Right cardiac atrium (tissue), 5 donors: ENCODE measurements at regions not wholly inside any gene's neighbourhood (a gene's known extent, or its start where the extent isn't known, plus 50 kb on each side); places are given as distances from the start of the nearest gene placed in this dataset.
A peak's percentile ranks its signal among the peaks of the same experiment; 100 is the strongest.

Experiments used
- ATAC-seq, 2 donors: fragments of 200-7000 bp; cut with Tn5 transposase; one replicate each; pipeline versions ENCODE4 v1.8.0 to v1.9.1; 2020; ENCODE audit warnings: moderate library complexity in 2 of 2, mild to moderate bottlenecking in 1 of 2
- DNase-seq, 3 donors: peaks; one replicate each; pipeline ENCODE4 v3.0.0-alpha.2; 2020
- H3K27ac ChIP-seq: one replicate; pipeline ENCODE4 v1.5.1; 2013; ENCODE audit warnings: mild to moderate bottlenecking, low read length, control low read depth, moderate library complexity
- H3K27me3 ChIP-seq: one replicate; pipeline ENCODE4 v1.6.1; 2013; ENCODE audit not compliant: control insufficient read depth, insufficient read depth
- H3K4me1 ChIP-seq: one replicate; pipeline ENCODE4 v1.6.1; 2013; ENCODE audit warnings: low read length; ENCODE audit not compliant: control insufficient read depth, insufficient read depth
- H3K4me3 ChIP-seq: one replicate; pipeline ENCODE4 v1.5.1; 2013; ENCODE audit warnings: low read length, control low read depth
- H3K9me3 ChIP-seq: one replicate; pipeline ENCODE4 v1.6.1; 2013; ENCODE audit warnings: low read length; ENCODE audit not compliant: control insufficient read depth
- WGBS: extraction: QIAGEN DNeasy Blood & Tissue Kit; methylation state at CpG from one replicate; pipeline ENCODE4 v1.1.7; 2013; 5-methylcytosine and 5-hydroxymethylcytosine counted together
- intact Hi-C, 4 donors: fragments of 100-400 bp; cut with DNase I; formaldehyde crosslinking; loops; one replicate each; pipeline versions ENCODE4 v1.11.0 to v1.14.0; 2022 to 2023
- donor health status: healthy with polysubstance abuse.
- donor health status: DM: no; HTN: yes; CAD: no.
- donor health status: DM: no; HTN: no; CAD: no.
- donor health status: DM: no; HTN: yes; CAD: no; lungs with severe emphysema.
- donor health status: DM: yes; HTN: yes; CAD: no.

DNA sequence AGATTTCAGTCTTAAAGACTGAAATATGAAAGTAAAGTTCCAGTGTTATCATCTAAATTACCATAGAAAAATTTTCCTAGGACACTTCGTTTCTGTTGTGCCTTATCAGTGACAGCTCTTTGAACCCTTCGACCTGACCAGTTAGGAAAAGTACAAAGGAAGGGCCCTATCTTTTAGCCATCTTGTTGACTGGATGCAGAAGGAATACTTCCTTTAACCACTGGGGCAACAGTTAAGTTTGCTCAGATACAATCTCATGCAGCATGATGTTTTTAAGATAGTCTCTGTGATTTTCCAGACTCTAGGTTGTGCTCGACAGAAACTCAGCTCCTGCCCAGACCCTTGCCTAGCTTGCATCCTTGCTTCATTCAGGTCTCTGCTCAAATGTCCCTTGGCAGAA, 210.5 kb upstream of the RPS6KA3 start:
- intact Hi-C loops = no loop called here
- ATAC-seq (no peak), DNase-seq (no peak)
- H3K27ac ChIP-seq = no peak overlapping the region
- H3K9me3 ChIP-seq = no peaks in the 10 kb centered on the region
- 47% methylated on average over 3 of the region's 3 CpGs for WGBS
- no peaks in the 10 kb centered on the region for H3K4me1 ChIP-seq
- H3K4me3 ChIP-seq = no peak overlapping the region
- H3K27me3 ChIP-seq = no peaks in the 10 kb centered on the region

DNA sequence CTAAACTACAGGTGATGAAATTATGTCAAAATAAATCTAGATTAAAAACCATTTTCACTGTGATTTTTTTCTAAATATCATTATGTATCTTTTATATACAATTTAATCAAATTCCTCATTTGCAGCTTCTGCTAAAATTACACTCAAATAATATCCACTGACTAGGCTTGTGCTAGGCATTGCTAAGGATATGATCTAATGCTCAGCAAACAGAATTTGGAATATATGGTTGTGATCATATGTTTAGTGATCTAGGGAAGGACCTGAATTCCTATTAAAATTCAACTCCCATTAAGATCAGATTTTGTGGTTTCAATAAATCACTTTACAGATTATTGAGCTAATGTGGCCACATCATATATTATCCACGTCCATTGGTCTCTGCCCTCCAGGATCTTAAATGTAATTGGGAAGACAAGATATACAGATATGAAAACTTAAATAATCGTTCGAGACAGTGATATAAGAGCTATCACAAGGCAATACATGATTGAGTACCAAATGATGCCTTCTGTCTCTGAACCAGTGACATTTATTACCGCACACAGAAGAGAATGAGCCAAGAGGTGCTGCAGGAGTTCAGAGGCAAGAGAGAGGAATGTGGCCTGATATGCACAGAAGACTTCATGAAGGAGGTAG, 206.0 kb upstream of the RPS6KA3 start:
- ATAC-seq = no peak
- intact Hi-C loops = no loop called here
- Histone ChIP-seq H3K27me3 (no peaks in the 10 kb centered on the region), H3K9me3 (no peaks in the 10 kb centered on the region), H3K27ac (no peak overlapping the region), H3K4me1 (no peaks in the 10 kb centered on the region), H3K4me3 (no peak overlapping the region)
- 90% methylated on average over 4 of the region's 4 CpGs for WGBS
- DNase-seq = no peak

DNA sequence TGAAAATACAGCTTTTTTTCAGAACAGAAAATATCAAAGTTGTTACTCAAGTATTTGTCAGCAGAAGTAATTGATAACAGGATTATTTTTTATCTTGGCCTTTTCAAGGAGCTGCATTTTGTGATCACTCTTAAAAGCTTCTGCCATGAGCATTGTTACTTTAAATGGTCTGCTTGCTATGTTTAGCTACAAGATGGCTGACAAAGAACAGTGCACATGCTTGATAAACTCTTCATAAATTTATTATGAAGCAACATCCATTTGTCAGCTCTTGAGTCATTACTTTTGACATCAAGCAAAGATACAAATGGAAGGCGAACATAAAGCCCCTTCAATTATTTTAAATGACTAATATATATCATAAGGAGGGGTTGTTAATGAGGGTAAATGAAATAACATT, 205.4 kb upstream of the RPS6KA3 start:
- DNase-seq = no peak
- no peaks in the 10 kb centered on the region for H3K4me1 ChIP-seq
- H3K27me3 ChIP-seq = no peaks in the 10 kb centered on the region
- intact Hi-C loops = no loop called here
- WGBS = 73% methylated on average over 1 of the region's 1 CpG
- ATAC-seq = no peak
- no peak overlapping the region for H3K4me3 ChIP-seq
- no peak overlapping the region for H3K27ac ChIP-seq
- no peaks in the 10 kb centered on the region for H3K9me3 ChIP-seq

DNA sequence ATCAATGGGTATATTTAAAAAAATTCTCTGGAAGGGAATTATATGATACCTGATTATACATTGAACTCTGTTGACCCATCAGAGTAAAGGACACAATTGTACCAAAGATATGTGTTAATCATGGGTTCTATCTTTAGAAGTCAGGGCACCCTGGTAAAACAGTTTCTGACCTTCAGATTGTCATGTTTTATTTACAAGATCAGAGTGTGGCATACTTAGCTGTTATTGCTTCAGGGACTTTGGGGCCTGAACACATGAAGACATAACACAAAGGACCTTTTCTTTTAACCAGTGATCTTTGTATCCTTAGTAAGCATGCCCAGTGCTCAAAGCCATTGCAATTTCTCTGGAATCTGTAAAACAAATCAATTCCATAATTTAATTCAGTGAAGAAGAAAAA, 204.8 kb upstream of the RPS6KA3 start:
- H3K27me3 ChIP-seq = no peaks in the 10 kb centered on the region
- ATAC-seq (no peak), DNase-seq (no peak)
- H3K4me1 ChIP-seq = no peaks in the 10 kb centered on the region
- H3K9me3 ChIP-seq = no peaks in the 10 kb centered on the region
- intact Hi-C loops = no loop called here
- H3K27ac ChIP-seq = no peak overlapping the region
- no peak overlapping the region for H3K4me3 ChIP-seq

DNA sequence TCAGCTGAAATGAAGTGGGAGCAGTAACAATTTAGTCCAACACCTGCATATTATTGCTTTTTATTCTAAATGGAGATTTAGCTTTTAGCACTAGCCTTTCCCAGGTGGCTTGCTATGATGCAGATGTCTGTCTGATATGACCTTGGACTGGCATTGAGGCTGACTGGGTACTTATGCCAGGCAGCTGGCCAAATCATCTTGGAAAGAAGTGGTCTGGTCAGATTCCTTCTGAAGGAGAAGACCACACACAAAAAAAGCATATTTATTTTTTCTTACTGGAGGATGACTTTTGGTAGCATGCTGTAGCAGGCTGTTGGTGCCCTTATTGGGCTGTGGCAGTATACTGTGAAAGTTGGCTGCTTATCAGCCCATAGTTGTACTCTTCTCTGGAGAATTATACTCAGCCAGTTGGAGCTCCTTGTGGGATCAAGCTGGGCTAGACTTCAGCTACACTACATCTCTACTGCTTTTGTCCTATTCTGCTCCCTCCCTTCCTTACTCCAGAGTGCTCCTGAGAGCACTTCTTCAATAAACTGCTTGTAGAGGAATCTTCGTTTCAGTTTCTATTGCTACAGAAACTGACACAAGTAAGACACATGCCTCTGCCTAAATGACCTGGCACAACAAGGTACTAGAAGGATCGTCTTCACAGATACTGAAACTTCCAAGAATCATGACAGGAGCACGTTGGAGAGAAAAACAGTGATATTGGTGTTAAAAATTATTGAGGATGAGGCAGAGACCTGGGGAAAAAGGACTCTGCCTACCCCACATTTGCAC, 196.8 kb upstream of the RPS6KA3 start:
- no peak overlapping the region for H3K4me3 ChIP-seq
- no peaks in the 10 kb centered on the region for H3K9me3 ChIP-seq
- DNase-seq (no peak), ATAC-seq (no peak)
- 74% methylated on average over 3 of the region's 3 CpGs for WGBS
- no peaks in the 10 kb centered on the region for H3K27me3 ChIP-seq
- no peaks in the 10 kb centered on the region for H3K4me1 ChIP-seq
- intact Hi-C loops = no loop called here
- H3K27ac ChIP-seq = no peak overlapping the region

DNA sequence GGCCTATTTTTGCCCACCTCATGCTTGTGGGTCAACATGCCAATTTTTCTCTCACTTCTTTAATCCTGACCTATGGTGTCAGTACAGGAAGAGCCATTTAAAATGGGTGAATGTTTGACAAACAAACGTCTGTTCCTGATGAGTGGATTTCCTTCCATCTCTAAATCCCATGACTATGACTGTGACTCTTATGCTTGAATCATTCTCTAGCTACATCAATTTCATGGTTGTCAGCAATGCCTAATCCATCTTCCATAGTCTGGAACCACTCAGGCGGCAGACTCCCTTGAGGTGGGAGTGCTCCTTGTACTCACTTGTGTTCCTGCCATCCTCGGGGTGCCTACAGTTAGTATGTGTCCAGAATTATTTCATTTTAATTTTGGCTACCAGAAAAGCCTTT, 194.9 kb upstream of the RPS6KA3 start:
- Histone ChIP-seq H3K4me3 (no peak overlapping the region), H3K9me3 (no peaks in the 10 kb centered on the region), H3K4me1 (no peaks in the 10 kb centered on the region), H3K27me3 (no peaks in the 10 kb centered on the region), H3K27ac (no peak overlapping the region)
- ATAC-seq = no peak
- 72% methylated on average over 3 of the region's 3 CpGs for WGBS
- intact Hi-C loops = no loop called here
- DNase-seq = no peak

DNA sequence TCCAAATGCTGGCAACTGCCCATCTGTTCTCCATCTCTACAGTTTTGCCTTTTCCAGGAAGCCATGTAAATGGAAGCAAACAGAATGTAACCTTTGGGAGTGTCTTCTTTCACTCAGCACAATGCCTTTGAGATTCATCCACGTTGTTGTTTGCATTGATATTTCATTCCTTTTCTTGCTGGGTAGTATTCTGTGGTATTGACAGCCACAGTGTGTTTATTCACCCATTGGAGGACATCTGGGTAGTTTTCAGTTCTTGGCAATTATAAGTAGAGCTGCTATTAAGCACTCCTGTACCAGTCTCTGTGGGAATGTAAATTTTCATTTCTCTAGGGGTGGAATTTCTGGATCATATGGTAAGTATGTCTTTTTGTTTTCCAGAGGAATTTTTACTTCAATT, 194.3 kb upstream of the RPS6KA3 start:
- DNase-seq = no peak
- Histone ChIP-seq H3K4me1 (no peaks in the 10 kb centered on the region), H3K9me3 (no peaks in the 10 kb centered on the region), H3K4me3 (no peak overlapping the region), H3K27ac (no peak overlapping the region), H3K27me3 (no peaks in the 10 kb centered on the region)
- intact Hi-C loops = no loop called here
- no peak for ATAC-seq
- WGBS = 43% methylated on average over 1 of the region's 1 CpG

DNA sequence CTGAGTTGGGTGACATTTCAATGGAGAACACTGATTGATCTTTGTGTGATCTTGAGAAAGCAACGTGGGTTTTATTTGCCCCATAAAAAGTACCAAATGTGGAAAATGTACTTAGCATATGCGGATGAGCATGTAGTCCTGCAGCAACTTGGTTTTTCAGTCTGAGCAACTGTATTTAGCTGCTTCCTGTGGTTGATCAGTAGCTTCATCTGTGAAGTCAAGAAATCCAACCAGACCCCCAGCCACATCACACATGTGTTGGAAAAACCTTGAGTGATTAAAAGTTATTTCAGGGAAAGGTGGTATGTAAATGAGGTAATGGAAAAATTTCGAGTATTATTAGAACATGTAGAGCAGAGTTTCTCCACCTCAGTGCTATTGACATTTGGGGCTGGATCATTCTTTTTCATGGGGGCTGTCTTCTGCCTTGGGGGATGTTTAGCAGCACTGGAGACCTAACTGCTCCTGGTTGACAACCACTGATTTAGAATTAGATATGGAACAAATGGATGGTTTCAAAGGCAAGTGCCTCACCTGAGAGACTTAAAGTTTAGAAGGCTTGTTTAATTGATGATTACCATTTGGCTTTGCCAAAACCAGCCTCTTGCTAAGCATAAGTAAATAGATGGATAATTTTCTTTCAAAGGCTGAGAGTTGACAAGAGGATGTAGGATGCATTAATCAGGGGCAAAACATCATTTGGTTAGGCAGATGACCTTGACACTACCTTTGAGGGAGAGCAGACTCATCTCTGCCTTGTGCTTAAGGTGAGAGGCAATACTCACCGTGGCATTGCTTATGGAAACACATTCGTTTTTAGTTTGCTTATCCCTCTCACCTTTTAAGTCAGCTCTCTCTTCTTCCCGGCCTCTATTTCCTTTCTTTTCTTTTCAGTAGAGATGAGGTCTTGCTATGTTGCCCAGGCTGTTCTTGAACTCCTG, 193.0 kb upstream of the RPS6KA3 start:
- ATAC-seq (no peak), DNase-seq (no peak)
- Histone ChIP-seq H3K4me1 (no peaks in the 10 kb centered on the region), H3K4me3 (no peak overlapping the region), H3K9me3 (no peaks in the 10 kb centered on the region), H3K27ac (no peak overlapping the region), H3K27me3 (no peaks in the 10 kb centered on the region)
- intact Hi-C loops = no loop called here
- WGBS = 75% methylated on average over 6 of the region's 6 CpGs

DNA sequence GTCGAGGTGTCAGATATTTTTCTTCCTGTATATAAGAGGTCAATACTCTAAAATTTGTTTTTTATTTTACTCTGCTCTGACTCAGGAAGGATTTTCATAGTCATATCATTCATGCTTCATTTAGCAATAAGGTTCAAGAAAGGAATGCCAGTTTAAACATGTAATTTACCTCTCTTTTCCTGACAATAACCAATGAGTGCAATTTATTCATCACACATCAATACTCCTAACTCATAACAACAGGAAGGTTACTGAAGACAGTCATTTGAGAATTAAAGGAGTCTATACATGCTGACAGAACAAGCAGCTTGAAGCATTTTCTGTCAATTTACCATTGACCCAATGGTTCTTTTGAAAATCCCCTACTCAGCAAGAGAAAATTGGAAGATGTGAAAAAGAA, 190.3 kb upstream of the RPS6KA3 start:
- intact Hi-C loops = no loop called here
- DNase-seq (no peak), ATAC-seq (no peak)
- WGBS = 82% methylated on average over 1 of the region's 1 CpG
- Histone ChIP-seq H3K27me3 (no peaks in the 10 kb centered on the region), H3K4me1 (no peaks in the 10 kb centered on the region), H3K27ac (no peak overlapping the region), H3K9me3 (no peaks in the 10 kb centered on the region), H3K4me3 (no peak overlapping the region)

DNA sequence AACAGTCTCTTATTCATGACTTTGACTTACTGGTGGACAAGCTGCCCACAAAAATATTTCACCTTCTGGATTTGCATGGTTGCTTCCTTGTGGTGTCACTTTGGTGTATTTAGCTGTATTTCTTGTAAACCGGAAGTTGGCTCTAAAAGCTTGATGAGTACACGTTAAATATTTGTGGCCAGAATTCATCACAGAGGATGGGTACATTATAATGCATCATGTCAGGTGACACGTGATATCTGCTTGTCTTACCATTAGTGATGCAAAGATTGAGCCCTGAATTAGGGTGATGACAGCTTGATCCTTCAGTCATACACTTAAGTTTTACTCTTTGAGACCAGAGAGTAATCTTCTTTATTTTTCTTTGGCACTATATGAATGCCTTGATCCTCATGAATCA, 188.3 kb upstream of the RPS6KA3 start:
- Histone ChIP-seq H3K9me3 (no peaks in the 10 kb centered on the region), H3K4me1 (no peaks in the 10 kb centered on the region), H3K27ac (no peak overlapping the region), H3K27me3 (no peaks in the 10 kb centered on the region), H3K4me3 (no peak overlapping the region)
- WGBS = 78% methylated on average over 3 of the region's 3 CpGs
- ATAC-seq (no peak), DNase-seq (no peak)
- intact Hi-C loops = no loop called here

DNA sequence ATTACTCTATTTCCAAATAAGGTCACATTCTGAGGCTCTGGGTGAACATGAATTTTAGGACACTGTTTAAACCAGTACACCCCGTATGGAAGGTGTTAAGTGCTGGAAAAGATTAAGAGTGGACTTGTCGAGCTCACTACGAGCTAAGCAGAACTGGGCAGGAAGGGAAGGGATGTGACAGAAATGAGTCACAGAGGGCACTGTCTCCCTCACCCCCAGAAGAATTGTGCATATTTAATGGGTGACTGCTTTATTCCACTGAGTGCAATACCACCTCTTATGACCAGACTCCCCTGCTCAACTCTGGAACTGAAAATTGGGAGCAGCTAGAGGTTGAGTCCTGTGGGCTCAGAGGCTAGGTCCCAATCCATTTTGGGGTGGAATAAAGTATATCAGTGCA, 187.4 kb upstream of the RPS6KA3 start:
- 16% methylated on average over 3 of the region's 3 CpGs for WGBS

More for the DNA sequence above, 187.4 kb upstream of the RPS6KA3 start:
- Histone ChIP-seq H3K4me3 (no peak overlapping the region), H3K4me1 (no peaks in the 10 kb centered on the region), H3K9me3 (no peaks in the 10 kb centered on the region), H3K27me3 (no peaks in the 10 kb centered on the region), H3K27ac (no peak overlapping the region)
- intact Hi-C loops = loop anchor here in 1 of 4 donors (5.0 kb wide), 1 partner anchor 347 kb away; no protein-coding TSS in a partner anchor
- DNase-seq = no peak
- ATAC-seq = peak in 1 of 2 donors; percentile 28
